Tongue (tissue), 1 donor: ENCODE measurements at regions not wholly inside any gene's neighbourhood (a gene's known extent, or its start where the extent isn't known, plus 50 kb on each side); places are given as distances from the start of the nearest gene placed in this dataset.

Experiments
- DNase-seq: peaks from one replicate; pipeline ENCODE4 v3.0.0-alpha.2; 2015

DNA sequence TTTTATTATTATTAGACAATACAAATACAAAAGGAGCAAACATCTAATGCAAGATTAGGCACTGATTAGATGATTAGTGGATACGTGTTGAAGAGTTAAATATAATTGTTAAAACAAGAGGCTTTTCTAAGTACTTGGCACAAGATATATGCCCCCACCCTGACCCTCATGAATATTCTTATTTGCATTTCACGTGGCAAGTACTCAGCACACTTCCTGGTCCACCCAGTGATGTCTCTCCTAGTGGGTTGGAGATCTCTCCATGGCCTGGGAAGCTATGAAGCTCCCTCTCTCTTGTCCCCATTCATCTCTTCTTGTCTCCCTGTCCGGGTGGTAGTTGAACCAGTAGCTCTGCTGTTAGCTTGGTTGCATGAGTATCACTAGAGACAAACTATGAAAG, 375.3 kb downstream of the ADRA2A start:
- DNase-seq: no peak

DNA sequence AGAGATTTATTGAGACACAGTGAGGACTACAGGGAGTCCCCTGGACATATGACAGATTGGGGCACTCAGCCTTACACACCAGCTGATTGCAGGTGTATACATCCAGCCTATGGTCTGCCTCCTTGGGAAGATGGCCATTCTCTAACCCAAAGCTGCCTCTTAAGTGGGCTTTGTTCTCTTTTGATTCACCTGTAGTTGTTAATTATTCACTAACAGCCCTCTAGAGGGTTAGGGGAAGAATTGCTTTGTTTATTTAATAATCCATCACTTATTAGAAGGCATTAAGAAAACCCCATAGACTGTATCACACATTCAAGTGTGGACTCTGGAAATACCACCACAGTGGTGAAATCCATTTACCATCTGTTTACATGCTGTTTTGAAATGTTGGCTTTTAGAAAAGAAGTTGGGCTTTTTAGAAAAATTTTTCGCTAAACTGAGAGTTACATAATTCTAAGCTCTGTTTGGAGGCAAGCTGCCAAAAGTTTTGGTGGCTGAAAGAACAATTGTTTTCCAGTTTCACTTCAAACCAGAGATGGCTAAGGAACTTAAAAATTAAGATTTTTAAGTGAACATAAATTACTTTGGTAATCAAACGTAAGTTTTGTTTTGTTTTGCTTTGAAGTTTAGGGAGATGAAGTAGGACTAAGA, 379.1 kb downstream of the ADRA2A start:
- DNase-seq: no peak

DNA sequence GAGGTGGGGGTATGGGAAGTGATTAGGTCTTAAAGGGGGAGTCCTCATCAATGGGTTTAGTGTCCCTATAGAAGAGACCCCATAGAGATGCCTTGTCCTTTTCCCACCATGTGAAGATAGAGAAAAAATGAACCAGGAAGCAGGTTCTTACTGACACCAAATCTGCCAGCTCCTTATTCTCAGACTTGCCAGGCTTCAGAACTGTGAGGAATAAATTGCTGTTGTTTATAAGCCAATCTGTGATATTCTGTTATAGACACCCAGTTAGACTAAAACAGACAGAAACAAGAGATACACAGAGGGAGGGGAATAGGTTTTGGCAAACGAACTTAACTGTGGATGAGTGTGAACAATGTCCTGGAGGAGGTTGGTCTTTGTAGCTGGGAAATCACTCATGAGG, 381.4 kb downstream of the ADRA2A start:
- no peak for DNase-seq

DNA sequence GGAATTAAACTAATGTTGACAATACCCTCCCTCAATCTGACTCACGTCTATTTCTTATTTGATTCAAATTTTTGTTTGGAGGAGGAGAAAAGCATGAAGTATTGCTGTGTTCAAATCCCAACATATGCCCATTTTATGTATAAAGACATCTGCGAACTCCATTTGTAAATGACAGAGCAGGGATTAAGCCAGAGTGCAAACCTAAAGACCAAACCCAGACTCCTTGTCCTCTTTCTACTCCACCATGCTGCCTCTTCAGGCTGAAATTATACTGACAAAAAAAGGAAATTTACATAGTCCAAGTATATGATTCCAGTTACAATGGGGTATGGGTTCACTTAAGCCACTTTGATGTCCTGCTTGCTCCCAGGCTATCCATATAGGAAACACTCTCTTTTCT, 383.1 kb downstream of the ADRA2A start:
- no peak for DNase-seq

DNA sequence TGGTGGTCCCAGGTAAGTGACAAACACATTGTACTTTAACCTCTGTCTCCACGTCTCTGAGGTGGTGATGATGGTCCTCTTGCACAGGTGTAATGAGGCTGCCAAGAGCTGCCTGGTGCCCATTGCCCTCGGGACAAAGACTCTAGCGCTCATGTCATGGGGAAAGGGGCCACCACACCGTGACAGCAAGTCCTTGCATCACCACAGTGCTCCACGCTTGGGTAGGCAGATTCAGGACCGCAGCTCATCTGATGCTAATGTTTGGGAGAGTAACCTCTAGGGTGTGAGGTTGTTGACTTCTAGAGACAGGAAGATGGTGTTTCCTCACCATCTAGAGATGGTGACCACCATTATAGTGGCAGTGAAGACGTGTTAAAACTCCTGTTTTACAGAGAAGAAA, 395.6 kb downstream of the ADRA2A start:
- DNase-seq: no peak

DNA sequence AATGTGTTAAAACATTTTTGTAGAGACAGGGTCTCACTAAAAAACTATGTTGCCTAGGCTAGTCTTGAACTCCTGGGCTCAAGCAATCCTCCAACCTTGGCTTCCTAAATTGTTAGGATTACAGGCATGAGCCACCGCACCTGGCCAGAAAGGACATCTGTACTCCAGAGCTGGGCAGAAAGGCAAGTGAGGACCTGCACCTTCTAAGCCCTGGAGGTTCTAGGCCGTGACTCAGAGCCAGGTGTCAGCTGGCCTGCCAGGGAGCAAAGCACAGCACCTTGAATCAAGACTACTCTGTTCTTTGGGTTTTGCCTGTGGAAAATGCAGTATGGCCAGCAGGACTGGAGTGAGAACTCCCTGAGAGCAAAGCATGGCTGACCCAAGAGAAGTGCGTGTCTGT, 396.5 kb downstream of the ADRA2A start:
- DNase-seq: no peak

DNA sequence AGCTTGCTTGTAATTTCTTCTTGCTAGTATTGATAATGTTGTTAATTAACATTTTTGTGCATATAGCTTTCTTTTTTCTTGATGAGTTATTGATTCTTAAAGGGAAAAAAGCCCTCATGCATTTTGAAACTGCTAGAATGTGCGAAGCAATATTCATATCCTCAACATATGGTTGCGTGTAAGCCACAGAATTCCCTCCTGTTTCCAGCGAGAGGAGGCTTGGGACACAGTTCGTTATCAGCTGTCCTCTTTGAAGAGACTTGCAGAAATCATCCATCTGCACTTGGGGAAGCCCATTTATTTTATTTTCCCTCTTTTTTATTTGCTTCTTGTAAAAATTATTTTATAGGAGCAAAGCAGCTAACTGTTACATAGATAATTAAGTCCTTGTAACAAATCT, 398.0 kb downstream of the ADRA2A start:
- DNase-seq: no peak

DNA sequence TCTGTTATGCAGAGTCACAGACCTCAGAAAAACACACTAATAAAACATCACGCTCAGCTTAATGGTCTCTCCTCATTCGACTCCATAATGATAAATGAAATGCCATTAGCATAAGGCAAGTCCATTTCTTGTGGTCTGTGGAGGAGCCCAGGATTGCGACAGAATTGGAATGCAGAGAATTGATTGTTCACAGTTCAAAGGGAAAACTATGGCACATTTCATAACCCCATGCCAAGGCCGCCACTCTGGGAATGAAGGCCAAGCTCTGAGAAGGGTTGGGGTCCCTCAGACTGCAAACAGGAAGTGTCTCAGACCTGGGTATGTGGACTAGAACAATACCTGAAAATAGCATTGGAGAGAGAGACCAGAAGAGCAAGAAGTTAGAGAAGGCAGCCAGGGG, 398.9 kb downstream of the ADRA2A start:
- no peak for DNase-seq

DNA sequence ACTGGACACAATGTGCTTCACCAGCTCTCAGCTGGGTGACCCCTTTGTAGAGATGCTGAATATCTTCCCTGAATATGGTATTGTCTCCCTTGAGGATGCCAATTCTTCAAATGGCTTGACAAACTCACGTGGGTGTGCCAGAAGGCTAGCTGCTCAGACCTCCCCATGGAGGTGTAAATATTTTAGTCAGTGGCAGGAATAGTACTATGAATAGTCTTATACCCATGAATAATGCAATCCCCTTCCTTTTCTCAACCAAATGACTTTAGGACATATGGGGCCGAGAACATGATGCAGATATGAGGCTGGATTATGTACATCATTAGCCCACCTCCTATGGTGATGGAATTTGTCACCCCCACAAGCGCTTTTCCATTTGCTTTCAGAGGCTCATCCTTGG, 401.8 kb downstream of the ADRA2A start:
- DNase-seq: no peak

DNA sequence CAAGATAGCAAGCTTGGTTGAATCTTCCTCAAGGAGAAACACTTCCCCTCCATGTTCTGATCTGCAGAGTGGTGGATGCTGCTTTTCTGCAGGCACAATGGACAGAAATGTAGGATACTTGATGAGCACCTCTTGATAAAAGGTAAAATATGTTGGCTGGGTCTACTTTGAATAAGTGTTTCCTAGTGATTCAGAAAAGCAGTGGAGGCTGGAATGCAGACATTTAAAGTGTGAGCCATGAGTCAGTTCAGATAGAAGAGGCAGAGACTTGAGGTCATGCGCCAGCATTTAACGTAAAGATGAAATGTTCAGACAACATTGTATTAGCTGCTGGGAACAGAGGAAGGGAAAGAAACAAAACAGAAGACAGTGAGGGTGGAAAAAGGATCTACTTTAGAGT, 403.1 kb downstream of the ADRA2A start:
- DNase-seq: no peak

DNA sequence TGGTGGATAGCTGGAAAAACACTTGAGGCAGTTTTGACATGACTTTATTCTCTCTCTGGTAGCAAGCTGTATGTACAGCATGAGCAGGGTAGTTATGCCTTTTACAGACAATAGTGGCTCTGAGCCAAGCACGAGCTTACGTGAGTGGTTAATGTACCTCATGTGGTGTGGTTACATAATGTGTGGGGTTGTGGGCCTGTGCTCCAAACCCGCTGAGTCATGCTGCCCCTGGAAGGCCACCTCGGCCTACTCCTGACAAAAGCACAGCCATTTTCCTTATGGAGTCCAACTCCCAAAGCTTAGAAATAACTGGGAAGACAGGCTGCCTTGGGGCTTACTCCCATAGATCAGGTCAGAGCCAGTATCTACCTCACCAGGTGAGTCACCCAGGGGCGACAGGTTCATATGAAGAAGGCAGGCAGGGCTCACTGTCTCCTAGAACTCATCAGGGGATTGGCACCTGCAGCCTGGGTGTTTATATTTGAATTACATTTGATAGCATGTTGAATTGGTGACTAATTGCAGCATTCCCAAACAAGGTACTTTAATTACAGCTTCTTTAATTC, 404.5 kb downstream of the ADRA2A start:
- DNase-seq: no peak

DNA sequence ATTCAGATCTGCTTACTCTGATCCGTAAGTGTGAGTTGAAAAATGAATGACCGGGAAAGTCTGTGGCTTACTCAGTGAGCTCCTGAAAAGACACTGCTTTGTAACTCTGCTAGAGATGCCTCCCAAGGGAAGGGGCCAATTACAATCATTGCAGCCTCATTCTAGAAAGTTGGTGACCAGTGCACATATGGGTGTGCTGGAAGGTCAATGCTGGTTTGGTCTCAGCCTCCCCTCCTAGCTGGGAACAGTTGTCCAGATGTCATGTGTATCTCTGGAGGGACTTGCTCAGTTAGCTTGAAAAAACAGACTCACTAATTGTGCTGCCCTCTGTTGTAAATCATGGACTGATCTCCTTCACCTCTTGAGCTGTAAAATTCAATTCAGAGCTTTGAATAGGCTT, 405.0 kb downstream of the ADRA2A start:
- DNase-seq: no peak

DNA sequence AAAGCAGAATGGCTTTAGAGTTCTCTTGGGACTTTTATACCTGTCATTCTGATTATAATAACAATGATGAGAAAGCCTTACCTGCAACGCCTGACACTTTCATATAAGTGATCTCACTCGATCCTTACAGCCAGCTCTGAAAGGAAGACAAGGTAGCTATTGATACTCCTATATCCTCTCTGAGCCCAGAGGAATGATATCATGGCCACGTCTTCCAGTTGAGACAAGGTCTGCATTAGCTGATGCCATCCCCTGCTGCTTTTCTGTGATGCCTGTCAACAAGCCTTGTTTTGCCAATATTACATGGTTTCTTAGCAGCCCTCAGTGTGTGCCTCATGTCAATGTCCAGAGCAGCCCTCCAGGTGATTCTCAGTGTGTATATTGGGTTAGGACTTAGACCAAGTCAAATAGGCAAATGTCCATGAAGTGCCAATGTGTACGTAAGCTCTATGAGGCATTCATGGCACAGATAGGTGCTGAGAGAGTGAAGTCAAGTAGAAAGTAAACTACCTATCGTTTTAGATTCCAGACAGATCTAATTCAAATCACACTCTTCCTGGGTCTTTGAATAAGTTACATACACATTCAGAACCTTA, 405.9 kb downstream of the ADRA2A start:
- DNase-seq: no peak

DNA sequence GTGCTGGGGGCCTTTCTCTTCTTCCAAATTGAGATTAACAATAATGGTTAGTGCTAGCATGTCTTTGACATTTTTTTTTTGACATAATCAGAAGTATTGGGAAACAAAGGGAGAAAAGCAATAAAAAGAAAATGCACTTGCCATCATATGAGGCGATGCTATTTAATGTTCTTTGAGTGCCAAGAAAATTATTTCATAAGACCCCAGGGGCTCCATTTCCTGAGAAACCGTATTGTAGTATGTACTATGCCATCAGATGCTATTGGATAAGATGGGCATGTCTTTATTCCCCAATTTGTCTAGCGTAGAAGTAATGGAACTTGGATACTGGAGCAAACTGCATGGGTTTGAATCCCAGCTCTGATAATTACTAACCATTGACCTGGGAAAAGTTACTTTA, 408.9 kb downstream of the ADRA2A start:
- no peak for DNase-seq

DNA sequence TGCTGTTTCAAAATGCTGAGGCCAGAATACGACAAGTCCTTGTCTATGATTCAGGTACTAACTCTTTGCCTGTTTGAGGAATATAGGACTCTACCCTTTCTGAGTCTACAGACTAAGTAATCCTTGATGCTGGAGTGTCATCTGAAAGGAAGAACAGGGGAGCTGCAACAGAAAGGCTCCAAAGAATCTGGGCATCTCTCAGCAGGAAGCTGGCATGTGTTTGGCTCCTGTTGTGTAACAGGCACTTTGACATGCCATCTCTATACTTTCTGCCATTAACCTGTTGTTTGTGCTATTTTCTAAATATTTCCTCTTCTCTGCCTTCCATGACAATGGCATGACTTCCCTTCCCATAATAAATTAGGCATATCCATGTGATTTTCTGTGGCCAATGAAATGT, 409.5 kb downstream of the ADRA2A start:
- no peak for DNase-seq

DNA sequence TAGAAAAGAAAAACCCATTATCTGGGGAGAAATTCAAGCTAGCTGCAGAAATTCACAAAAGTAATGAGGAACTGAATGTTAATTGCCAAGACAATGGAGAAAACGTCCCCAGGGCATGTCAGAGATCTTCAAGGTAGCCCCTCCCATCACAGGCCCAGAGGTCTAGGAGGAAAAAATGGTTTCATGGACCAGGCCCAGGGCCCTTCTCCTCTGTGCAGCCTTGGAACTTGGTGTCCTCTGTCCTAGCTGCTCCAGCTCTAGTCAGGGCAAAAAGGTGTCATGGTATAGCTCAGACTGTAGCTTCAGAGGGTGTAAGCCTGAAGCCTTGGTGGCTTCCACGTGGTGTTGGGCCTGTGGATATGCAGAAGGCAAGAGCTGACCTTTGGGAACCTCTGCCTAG, 411.8 kb downstream of the ADRA2A start:
- DNase-seq: no peak

DNA sequence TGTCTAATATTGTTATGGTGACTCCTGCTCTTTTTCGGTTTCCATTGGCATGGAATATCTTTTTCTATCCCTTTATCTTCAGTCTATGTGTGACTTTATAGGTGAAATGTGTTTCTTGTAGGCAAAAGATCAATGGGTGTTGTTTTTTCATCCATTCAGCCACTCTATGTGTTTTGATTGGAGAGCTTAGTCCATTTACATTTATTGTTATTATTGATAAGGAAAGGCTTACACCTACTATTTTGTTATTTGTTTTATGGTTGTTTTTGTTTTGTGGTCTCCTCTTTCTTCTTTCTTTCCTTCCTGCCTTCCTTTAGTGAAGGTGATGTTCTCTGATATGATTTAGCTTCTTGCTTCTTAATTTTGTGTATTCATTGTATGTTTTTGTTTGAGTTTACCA, 414.3 kb downstream of the ADRA2A start:
- DNase-seq: no peak

DNA sequence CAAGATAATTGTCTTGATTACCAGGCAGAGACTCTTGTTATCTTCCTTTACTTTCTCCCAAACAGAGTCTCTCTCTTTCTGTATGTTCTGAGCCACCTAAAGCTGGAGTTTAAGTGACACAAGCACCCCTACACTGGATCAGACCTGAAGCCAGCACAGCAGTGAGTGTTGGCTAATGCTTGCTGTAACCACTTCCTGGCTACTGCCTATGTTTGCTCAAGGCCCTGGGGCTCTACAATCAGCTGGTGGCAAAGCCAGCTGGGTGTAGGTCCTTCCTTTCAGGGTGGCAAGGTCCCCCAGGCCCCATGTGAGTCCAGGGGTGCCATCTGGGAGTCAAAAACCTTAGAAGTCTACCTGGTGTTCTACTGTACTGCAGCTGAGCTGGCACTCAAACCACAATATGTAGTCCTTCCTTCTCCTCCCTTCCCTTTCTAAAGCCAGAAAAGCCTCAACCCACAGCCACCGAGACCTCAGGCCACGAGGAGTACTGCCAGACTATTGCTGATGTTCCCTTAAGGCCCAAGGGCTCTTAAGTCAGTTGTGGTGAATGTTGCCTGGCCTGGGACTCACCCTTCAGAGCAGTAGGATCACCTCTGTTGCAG, 416.3 kb downstream of the ADRA2A start:
- no peak for DNase-seq

DNA sequence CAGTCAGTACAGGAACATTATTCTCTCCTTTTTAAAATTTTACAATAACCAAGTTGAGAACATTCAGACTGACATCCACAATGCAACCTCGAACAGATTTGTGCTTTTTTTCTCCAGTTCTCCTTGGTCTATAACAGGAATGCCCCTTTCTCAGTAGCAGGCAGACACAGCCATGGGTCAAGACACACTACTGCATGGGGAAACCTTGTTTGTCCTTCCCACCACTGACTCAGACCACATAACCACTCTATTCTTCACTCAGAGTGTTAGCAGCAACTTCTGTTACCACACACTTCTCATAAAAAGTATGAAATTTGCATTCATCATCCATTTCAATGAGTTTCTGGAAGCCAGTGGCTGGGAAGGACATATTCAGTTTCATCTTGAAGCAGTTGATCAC, 421.7 kb downstream of the ADRA2A start:
- no peak for DNase-seq

DNA sequence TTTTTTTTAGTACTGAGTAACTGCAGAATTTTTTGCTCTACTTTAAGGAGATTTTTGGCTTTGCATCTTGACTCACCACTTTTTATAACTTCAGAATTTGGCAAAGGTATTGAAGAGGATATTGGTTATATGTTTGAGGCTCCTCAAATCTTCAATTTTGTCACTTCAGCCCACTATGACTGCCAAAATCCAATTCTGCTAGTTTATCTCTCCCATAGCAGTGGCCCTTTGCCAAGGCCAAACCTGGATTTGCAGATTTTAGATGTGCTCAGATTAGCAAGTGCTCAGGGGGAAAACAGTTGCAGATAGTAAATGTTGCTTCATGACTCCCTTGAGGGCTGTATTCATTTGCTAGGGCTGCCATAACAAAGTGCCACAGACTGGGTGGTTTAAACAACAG, 427.5 kb downstream of the ADRA2A start:
- DNase-seq: no peak

DNA sequence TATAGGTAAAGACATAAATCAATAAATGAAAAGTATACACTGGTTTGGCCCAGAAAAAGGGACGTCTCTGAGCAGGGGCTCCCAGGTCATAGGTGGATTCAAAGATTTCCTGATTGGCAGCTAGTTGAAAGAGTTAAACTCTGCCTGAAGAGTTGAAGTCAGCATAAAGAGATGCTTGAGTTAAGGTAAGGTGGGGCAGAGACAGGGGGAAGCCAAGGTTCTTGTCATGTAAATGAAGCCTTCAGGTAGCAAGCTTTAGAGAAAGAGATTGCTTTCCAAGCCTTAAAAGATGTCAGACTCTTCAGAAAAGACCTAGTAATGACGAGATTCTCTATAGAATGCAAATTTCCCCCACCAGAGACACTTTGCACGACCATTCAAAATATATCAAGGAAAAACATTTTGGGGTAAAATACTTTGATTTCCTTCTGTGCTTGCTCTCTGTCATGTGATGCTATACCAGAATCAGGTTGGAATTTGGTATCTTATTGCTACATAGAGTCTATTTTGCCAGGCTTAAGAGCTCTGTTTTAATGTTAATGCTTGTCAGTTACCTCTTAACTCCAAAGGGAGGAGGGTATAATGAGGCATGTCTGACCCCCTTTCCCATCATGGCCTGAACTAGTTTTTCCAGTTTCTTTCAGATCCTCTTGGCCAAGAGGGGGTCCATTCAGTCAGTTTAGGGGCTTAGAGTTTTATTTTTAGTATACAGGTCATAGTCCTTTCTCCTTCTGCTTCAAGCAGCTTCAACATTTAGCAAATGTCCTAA, 429.6 kb downstream of the ADRA2A start:
- no peak for DNase-seq

DNA sequence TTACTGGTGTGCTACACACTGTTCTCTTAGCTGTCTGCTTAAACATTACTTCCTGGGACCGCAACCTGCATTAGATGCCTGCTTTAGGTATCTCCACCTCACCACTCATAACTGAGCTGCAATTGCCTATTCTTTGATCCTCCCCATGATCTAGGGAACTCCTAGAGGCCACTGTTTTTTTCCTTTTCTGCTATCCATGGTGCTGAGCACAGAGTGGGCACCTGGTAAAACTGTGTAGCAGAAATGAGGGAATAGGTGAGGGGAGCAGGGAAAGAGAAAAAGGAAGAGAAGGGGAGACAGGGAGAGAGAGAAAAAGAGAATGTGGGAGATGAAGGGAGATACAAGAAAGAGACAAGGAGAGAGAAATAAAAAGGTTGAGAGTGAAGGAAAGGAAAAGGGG, 434.9 kb downstream of the ADRA2A start:
- DNase-seq: peak; percentile 2

DNA sequence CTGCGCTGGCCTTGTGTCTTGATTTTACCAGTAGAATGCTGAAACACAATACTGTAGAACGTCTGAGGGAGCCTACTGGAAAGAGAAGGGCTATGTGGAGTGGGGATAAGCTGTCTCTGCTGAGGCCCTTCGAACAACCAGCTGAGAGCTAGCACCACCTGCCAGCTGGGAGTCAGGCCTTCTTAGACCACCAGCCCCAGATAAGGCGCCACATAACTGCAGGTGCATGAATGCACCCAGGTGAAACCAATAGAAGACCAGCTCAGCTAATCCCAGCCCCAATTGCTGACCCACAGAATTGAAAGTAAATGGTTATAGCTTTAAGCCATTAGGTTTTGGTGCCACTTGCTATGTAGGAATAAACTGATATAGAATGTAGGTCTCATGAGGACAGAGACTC, 438.4 kb downstream of the ADRA2A start:
- no peak for DNase-seq
